ENCODE measurements at regions not wholly inside any gene's neighbourhood (a gene's known extent, or its start where the extent isn't known, plus 50 kb on each side); places are given as distances from the start of the nearest gene placed in this dataset.

GRCh38 chr11:121930004-121930965 lies 185.7 kb downstream of the BLID start:
- no peak for TF ChIP-seq CTCF (IDR thresholded peaks at IDR 0.05)
- no peak for TF ChIP-seq POLR2A (IDR thresholded peaks at IDR 0.05)

Measured in testis (tissue), 2 donors.